ENCODE measurements at regions not wholly inside any gene's neighbourhood (a gene's known extent, or its start where the extent isn't known, plus 50 kb on each side); places are given as distances from the start of the nearest gene placed in this dataset.
A peak's percentile ranks its signal among the peaks of the same experiment; 100 is the strongest.

GRCh38 chr13:51006067-51006845 is 96.7 kb downstream of the RNASEH2B start:
- TF ChIP-seq EP300 (IDR thresholded peaks at IDR 0.05) (no peak), POLR2AphosphoS5 (IDR thresholded peaks at IDR 0.05) (peak in 2 of 4 donors; percentile 9 to 13), POLR2A (IDR thresholded peaks at IDR 0.05) (no peak)
- H3K27me3 ChIP-seq, result no peaks in the 10 kb centered on the region
- intact Hi-C loops (cut with DNase I), result no loop called here
- H3K36me3 ChIP-seq, result no peaks in the 10 kb centered on the region
- no peaks in the 10 kb centered on the region for H3K4me1 ChIP-seq
- 55 to 64% methylated on average over 7 of the region's 7 CpGs for WGBS, 2 donors
- no peak overlapping the region for H3K4me3 ChIP-seq
- H3K27ac ChIP-seq, result peak overlapping the region in 1 of 4 donors; percentile 28
- no peaks in the 10 kb centered on the region for H3K9me3 ChIP-seq
- no peak for DNase-seq

Small RNA genes lying in the stretch of these regions (small RNA-seq; reads per million reads assigned to genes)
- gene RNA5SP29, result 0 reads per million in 3 donors
